ENCODE measurements at regions not wholly inside any gene's neighbourhood (a gene's known extent, or its start where the extent isn't known, plus 50 kb on each side); places are given as distances from the start of the nearest gene placed in this dataset.
"Not testable (repeated sequence)": the region's sequence is repeated elsewhere in the genome, so short reads cannot be mapped to it uniquely, and the experiment has no call there.

DNA sequence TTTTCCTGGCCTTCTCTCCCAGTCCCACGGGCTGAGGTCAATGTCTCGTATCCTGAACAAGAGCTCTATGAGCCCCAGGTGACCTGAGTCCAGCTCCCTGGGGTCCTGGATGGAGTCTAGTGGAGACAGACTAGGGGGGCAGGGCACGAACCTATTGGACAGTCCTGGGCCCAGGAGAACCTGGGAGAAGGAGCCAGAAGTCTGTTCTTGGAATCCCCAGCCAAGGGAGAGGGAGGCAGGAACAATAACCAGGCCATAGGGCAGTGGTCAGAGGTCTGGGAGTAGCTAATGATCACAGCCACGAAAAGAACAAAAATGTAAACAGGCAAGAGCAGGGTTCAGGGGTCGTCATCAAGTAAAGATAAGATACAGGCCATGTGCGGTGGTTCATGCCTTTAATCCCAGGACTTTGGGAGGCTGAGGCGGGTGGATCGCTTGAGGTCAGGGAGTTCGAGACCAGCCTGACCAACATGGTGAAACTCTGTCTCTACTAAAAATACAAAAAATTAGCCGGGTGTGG, 60.8 kb downstream of the COPRS start:
- DNase-seq: no peak

DNA sequence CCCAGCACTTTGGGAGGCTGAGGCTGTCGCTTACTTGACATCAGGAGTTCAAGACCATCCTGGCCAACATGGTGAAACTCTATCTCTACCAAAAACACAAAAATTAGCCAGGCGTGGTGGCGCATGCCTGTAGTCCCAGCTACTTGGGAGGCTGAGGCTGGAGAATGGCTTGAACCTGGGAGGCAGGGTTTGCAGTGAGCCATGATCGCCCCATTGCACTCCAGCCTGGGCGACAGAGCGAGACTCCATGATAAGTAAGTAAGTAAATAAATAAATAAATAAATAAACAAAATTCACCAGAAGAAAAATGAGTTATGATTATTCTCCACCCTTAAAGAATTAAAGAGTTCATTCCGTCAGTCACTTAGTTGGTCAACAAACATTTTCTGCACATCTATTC, 63.1 kb downstream of the COPRS start:
- DNase-seq: not testable (repeated sequence)

DNA sequence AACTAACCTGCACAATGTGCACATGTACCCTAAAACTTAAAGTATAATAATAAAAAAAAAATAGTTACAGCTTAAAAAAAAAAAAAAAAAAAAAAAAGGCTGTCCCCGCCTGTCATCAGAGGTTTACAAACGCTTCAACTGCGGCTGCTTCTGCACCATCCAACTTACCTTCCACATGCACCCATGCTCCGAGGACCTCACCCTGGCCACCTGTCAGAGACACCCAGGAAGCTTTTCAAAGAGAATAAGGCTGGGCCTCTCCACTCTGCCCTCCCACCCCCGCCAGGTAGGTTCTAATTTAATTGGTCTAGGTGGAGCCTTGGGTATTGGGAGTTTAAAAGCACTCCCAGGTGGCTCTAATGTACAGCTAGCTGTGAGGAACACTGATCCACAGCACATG, 64.9 kb downstream of the COPRS start:
- DNase-seq: no peak

GRCh38 chr17:31793634-31794033, 65.4 kb downstream of the COPRS start:
- not testable (repeated sequence) for DNase-seq

GRCh38 chr17:31792007-31792585, 66.9 kb downstream of the COPRS start:
- DNase-seq: no peak

GRCh38 chr17:31789707-31790505, 69.1 kb downstream of the COPRS start:
- DNase-seq: no peak

GRCh38 chr17:31788956-31789355, 70.1 kb downstream of the COPRS start:
- DNase-seq: no peak

- DNase-seq: no peak
Measured at GRCh38 chr17:31788571-31788946, 70.5 kb downstream of the COPRS start.

DNA sequence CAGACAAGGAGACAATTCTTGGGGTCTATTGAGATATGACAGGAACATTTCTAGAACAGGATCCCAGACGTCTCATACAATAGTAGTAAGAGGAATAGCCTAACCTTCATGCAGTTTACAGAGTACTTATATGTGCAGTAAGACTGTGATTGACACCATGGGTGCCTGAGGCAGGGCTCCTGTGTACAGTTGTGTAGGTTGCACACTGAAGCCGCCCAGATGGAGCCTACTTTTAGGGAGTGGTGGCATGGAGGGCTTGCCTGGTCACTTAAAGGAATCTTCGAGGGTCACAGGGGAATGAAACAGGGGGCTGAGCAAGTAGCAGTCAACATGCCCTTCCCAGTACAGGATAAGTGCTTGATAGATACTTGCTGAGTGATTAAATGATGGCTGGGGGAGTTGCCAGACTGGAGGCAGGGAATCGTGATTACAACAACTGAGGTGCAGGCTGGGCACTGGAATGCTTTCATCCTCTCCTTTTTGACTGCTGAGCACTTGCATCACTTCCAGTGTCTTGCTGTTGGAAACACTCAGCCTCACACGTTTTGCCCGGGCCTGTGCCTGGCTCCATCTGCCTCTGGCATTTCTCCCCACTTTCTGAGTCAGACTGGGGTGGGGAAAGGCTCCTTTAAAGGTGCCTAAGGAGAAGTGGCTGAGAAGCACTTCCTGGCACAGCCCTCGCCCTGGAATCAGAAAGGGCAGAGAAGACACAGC, 71.0 kb downstream of the COPRS start:
- peak in 1 of 2 experiments; percentile 59 for DNase-seq

DNA sequence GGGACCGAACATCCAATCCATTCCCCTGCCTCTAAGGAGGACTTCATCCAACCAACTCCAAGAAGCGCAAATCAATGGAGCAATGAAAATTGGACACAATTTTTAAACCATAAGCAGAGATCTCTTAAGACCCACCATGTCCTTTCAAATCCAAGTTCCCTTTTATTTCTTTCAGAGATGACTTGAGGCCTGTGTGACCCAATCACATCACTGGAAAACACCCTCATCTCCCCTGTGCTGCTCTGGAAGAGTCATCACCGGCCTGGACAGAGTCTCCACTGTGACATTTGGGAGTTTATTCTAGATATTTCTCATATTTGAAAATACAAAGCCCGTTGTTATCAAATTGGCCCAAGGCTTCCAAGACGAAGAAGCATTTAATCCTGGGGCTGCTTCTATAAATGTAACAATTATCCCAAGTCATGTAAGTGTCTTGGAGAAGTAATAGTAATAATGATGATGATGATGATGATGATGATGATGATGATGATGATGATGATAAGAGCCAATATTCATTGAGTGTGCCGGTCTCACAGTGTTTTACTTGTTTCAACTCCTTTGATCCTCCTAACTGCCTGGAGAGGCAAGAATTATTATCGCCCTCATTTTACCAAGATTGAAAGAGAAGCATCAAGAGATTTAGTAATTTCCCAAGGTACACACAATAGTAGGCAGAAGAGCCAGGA, 72.1 kb downstream of the COPRS start:
- DNase-seq: no peak

DNA sequence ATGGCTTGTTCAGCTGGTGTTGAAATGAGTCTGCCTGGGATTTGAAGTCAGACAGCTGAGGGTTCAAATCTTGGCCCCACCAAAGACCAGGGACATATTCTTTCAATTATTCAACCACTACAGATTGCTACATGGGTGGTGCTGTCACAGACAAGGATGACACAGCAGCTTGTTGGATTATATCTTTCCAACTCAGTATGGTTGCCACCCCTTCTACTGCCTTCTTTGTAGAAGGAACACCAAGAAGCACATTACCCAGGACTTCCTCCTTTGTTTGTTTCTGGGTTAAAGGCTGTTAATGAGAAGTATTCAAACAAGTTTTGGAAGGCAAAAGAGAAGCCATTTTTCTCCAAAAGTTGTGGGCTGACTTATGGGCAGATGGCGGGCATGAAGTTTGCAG, 78.6 kb downstream of the COPRS start:
- DNase-seq: no peak

DNA sequence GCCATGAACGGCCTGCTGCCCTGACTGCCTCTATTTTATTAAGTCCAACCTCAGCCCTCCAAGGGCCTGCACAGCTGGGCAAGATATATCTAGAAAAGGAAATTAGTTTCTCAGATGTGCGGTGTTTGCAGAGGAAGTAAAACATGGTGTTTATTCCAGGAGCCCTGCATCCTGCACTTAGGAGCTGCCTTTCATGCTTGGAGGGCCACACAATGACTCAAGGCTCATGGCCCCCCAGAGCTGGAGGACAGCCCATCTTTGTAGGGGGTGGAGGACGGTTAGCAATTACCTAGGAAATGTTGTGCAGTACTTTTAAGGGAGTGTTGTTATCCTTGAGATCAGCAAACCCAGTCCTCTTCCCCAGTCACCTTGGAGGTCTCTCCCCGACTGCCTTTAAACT, 80.5 kb downstream of the COPRS start:
- no peak for DNase-seq

DNA sequence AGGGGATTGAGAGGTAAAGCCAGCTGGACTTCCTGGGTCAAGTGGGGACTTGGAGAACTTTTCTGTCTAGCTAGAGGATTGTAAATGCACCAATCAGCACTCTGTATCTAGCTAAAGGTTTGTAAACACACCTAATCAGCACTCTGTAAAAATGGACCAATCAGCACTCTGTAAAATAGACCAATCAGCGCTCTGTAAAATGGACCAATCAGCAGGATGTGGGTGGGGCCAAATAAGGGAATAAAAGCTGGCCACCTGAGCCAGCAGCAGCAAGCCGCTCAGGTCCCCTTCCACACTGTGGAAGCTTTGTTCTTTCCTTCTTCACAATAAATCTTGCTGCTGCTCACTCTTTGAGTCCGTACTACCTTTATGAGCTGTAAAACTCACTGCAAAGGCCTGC, 87.7 kb downstream of the COPRS start:
- not testable (repeated sequence) for DNase-seq

DNA sequence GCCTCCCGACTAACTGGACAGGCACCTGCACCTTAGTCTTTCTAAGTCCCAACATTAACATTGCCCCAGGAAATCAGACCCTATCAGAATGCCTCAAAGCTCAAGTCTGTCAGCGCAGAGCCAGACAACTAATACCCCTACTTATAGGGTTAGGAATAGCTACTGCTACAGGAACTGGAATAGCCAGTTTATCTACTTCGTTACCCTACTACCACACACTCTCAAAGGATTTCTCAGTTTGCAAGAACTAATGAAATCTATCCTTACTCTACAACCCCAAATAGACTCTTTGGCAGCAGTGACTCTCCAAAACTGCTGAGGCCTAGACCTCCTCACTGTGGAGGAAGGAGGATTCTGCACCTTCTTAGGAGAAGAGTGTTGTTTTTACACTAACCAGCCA, 88.5 kb downstream of the COPRS start:
- not testable (repeated sequence) for DNase-seq

- DNase-seq: not testable (repeated sequence)
Measured at GRCh38 chr17:31761836-31762510, 97.1 kb downstream of the COPRS start.

- DNase-seq: no peak
Measured at GRCh38 chr17:31758646-31759045, 100.4 kb downstream of the COPRS start.

DNA sequence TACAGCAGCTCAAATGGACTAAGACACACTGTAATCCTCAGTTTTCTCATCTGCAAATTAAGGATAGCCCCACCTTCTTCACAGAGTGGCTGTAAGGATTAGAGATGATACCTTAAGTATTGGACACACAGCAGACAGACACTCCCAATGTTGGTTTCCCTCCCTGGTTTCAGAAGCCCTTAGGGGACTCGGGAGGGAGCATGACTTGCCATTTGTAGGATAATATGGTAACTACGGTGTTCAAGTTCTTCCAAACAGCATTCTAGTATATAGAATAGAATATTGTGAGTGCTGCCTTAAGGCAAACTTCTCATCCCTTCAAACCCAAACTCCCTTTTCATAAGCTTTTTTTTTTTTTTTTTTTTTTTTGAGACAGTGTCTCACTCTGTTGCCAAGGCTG, 101.9 kb downstream of the COPRS start:
- no peak for DNase-seq

DNA sequence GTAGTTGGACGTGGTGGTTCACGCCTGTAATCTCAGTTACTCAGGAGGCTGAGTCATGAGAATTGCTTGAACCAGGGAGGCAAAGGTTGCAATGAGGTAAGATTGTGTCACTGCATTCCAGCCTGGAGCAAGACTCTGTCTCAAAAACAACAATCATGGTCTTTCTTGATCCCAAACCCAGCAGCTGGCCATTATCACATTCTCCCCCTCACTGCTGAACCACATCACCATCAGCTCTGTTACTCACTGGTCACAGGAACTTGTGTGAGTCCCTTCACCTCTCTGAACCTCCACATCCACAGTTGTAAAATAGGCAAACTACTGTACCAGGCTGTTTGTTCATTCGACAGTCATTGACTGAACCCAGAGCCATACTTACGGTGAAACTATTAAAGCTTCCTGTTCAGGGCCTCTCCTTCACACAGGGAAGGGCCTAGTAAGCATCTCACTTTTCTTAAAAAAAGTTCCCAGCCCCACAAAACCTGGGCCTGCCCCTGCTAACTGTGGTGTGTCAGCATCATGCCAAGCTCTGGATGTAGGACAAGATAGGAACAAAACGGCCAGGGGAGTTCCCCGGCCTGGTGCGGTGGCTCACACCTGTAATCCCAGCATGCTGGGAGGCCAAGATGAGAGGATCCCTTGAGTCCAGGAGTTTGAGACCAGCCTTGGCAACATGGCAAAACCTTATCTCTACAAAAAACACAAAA, 104.7 kb downstream of the COPRS start:
- no peak for DNase-seq

GRCh38 chr17:31753011-31753410, 106.0 kb downstream of the COPRS start:
- no peak for DNase-seq

DNA sequence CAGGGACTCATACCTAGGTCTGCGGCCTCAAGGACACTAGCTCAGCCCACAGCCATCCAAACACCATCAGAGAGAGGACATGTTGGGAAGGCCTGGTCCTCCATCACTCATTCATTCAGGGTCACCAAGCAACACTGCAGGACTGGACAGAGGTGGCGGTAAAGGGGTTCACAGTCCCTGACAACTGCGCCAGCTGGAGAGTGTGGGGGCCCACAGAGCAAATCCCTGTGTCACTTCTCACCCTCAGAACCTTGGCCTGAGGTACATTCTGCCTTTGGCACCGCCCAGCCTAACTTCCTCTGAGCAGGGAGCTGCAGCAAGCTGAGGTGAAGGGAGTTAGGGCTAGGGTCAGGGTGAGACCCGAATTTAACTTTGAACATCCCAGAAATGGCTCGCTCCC, 106.5 kb downstream of the COPRS start:
- no peak for DNase-seq

- no peak for DNase-seq
Measured at GRCh38 chr17:31750578-31750977, 108.5 kb downstream of the COPRS start.

DNA sequence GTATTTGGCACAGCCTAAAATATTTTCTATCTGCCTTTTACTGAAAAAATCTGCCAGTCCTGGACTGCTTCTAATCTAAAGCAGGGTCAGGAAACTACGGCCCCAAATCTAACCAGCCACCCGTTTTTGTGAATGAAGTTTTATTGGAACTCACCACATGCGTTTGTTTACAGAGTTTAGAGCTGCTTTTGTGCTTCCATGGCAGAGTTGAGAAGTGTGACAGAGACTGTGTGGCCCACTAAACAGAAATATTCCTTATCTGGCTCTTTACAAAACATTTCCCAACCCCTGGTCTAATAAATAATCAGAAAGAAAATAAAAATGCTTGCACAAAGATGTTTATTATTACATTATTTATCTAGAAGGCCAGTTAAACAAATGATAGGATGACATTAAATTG, 110.2 kb downstream of the COPRS start:
- no peak for DNase-seq
